ENCODE measurements at regions not wholly inside any gene's neighbourhood (a gene's known extent, or its start where the extent isn't known, plus 50 kb on each side); places are given as distances from the start of the nearest gene placed in this dataset.

DNA sequence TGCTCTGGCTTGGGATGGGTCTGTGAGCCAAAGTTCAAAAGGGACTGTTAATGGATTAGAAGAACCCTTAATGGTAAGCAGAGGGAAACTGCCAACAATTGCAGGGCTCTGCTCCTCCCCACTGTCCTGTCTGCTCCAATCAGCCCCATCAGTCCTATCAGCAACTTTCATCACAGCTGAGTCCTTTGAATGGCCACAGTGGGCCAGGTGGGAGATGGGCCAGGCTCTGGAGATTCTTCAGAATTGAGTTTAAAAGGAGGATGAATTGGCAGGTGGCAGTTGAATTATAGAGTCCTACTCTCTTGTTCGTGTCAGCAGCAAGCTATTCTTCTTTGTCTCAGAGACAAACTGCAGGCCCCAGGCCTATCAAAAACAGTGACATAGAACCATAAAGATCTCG is 573.9 kb downstream of the EPHA4 start:
- no peak for DNase-seq (ENCODE audit: low read depth in 1 of 2, low spot score in 1 of 2)

DNA sequence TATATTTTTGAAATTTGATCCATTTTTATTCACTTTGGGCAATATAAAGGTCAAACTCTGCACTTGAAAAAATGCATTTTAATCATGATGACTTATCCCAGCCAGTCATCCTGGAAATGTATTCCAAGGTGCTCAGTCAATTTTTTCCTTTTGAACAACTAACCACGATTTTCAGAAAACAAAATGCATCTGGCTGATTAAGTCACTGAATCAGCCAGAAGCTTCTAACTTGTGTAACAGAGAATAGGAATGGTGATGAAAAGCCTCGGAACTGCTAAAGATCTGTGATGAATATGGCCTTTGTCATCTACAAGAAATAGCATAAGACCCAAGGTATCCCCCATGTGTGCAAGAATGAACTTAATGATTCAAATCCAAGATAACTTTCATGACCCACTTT is 572.7 kb downstream of the EPHA4 start:
- DNase-seq (ENCODE audit: low read depth in 1 of 2, low spot score in 1 of 2): no peak

DNA sequence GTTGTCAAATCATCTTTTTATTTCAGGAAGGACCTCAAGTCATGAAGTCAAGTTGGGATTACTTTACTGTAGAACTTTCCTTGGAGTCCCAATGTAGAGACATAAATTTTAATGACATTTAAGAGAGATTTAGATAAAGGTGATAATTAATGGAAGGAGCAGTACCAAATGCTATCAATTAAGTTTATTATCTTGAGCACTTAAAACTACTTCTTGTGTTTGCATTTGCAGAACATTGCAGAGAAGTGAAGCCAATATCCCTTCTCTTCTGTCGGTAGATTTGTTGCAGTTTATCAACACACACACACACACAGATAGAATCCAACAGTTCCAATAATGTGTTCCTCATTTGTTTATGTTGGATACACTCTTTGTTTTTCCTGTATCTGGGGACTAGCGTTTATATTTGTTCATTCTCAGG is 570.7 kb downstream of the EPHA4 start:
- DNase-seq (ENCODE audit: low read depth in 1 of 2, low spot score in 1 of 2): no peak

DNA sequence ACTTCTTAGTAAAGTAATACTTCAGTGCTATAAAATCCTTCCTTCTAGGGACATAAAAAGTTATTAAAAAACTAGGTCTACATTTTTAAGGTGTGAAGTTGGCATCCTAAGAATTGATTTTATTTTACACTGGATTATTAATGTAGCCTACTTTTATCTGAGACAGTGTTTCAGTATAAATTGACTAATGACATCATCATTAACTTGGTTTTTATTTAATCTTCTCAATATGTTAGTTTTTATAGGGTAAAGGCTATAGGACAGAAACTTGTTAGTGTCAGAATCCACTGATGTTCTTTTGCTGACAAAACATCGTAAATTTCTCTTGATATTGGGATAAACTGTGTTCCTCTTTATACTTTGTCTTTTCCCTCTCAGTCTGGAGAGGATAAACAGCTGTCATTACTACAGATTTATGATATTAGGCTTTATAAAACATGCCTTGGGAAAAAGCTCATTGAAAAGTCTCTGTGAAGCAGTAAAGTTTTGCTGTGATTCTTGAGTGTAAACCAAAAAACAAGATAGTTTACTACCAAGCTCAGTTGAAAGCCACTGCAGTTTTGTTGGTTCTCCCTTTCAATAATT is 569.9 kb downstream of the EPHA4 start:
- DNase-seq (ENCODE audit: low read depth in 1 of 2, low spot score in 1 of 2): no peak

DNA sequence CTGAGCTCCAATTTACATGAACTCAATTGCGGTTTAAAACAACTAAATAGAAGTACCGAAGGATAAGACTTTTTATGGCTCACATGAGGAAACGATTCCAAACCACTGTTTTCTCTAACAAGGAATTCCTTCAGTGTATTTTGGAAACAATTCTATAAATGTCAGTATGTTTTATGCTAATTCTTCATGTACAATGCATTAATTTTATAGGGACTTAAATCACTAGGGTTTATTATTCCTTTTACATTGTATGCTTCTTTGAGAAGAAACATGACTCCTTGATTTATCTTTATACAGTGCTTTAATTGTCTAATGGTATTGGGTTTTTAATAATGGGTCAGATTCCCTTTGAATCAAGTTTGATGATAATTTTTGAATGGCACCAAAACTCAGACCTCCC is 566.8 kb downstream of the EPHA4 start:
- DNase-seq (ENCODE audit: low read depth in 1 of 2, low spot score in 1 of 2): no peak

DNA sequence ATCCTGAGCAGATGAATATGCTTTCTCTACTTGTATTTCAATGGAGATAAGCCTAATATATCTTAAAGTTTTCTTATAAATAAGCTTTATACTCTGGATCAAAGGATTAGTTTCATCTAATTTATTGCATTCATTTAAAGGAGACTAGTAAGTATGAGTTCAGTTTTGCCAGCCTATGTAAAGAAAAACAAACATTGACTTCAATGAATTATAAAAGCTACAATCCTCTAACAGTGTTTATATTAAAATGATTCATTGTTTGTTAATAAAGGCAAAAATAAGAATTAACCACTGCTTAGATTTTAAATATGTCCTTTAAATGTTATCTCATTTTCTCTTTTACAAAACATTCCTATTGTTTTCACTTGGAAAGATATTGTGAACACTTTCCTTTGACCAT is 566.0 kb downstream of the EPHA4 start:
- DNase-seq (ENCODE audit: low read depth in 1 of 2, low spot score in 1 of 2): no peak

DNA sequence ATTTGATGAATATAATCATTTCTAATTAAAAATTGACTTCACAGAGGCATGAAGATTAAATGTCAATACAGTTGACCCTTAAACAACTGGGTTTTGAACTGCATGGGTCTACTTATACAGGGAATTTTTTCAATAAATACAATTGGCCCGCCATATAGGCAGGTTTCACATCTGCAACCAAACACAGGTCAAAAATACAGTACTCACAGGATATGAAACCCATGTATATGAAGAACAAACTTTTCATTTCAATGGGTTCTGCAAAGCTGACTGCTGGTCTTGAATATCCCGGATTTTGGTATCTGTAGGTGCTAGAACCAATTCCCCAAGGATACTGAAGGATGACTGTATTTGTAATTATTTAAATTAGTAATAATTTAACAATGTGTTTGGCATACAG is 555.6 kb downstream of the EPHA4 start:
- no peak for DNase-seq (ENCODE audit: low read depth in 1 of 2, low spot score in 1 of 2)

DNA sequence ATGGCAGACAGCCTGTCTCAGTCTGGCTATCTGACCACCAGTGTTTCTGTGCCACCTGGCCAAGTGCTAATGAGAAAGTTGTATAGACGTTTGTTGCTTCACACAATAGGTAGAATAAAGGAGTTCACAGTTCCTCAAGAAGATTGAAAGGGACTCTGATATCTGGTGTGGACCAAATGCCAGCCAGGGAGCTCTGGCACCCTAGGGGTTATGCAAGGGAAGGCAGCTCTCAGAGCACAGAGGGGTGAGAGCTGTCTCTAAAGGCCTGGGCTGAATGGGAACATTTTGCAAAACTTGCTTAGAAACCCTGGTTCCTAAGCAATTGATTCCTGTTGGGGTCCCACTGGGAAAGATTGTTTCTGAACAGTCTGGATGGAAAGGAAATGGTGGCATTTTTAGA is 553.8 kb downstream of the EPHA4 start:
- no peak for DNase-seq (ENCODE audit: low read depth in 1 of 2, low spot score in 1 of 2)

DNA sequence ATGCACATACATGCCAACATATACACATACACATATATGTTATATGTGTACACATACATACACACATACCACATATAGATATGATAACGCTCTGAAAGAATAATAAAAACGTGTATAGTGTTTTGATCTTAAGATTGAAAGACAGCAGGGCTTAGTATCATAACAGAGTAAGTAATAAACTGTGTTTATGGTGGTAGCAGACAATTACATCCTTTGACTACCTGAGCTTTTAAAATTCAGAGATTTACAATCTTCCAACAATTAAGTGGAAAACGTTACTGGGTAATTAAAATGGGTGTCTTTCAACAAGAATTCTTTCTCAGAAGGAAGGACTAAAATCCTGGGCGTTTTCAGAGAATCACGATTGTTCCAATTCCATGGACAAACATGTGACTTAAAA is 552.4 kb downstream of the EPHA4 start:
- DNase-seq (ENCODE audit: low read depth in 1 of 2, low spot score in 1 of 2): no peak

DNA sequence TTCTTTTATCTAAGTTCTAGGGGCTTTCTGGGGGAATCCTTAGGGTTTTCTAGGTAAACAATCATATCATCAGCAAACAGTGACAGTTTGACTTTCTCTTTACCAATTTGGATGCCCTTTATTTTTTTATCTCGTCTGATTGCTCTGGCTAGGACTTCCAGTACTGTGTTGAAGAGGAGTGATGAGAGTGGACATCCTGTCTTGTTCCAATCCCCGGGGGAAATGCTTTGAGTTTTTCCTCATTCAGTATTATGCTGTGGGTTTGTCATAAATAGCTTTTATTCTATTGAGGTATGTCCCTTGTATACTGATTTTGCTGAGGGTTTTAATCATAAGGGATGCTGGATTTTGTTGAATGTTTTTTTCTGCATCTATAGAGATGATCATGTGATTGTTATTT is 549.5 kb downstream of the EPHA4 start:
- DNase-seq (ENCODE audit: low read depth in 1 of 2, low spot score in 1 of 2): no peak

DNA sequence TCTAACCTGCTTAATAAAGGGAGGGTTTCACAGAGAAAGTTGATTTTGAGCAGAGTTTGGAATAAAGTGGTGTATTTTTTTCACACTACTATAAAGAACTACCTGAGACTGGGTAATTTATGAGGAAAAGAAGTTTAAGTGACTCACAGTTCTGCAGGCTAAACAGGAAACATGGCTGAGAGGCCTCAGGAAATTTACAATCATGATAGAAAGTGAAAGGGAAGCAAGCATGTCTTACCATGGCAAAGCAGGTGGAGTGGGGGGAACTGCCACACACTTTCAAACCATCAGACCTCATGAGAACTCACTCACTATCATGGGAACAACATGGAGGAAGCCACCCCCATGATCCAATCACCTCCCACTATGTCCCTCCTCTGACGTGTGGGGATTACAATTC is 546.7 kb downstream of the EPHA4 start:
- no peak for DNase-seq (ENCODE audit: low read depth in 1 of 2, low spot score in 1 of 2)

DNA sequence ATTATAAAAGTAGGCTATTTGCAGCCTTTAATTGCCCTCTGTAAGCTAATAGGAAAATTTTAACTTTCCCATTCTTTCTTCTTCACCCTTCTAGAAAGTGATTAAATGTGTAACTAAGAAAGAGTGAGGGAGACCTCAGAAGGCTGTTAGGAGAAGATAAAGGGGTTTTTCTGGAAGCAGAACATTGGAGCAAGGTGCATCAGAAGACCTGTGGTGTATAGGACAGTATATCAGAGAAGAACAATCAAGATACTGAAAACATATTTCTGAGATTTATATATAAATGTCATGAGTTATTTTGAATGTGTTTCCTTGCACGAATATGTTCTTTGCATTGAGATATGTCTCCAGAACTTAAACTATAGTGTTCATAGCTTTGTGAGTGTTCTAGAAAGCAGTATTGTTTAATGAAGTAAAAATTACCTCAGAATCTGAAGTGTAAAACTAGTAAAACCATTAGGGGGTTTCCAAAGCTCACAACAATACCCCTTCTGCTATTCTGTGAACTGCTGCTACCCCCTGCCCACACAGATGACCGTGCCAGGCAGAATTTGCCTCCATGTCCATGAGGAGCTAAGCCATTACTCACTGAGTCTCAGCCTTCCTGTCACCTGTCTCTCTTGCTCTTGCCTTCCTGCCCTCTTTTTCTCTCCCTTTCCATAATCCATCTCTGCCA is 537.9 kb downstream of the EPHA4 start:
- no peak for DNase-seq (ENCODE audit: low read depth in 1 of 2, low spot score in 1 of 2)

DNA sequence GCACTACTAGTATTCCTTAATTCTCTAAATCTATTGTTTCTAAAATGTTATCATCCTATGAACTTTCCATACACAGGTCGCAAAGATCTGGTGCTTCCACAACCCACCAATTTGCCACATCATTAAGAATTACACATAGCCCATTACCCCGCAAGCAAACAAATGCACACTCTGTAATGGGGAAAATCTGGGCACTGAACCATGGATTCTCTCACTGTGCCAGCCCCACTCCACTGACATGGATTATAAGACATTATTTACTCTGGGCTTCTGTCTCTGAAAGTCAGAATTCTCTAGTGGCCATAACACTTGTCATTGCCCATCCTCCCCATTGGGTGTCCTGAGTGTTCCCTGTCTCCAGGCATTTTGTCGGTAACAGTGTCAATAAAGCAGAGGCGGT is 537.1 kb downstream of the EPHA4 start:
- no peak for DNase-seq (ENCODE audit: low read depth in 1 of 2, low spot score in 1 of 2)

DNA sequence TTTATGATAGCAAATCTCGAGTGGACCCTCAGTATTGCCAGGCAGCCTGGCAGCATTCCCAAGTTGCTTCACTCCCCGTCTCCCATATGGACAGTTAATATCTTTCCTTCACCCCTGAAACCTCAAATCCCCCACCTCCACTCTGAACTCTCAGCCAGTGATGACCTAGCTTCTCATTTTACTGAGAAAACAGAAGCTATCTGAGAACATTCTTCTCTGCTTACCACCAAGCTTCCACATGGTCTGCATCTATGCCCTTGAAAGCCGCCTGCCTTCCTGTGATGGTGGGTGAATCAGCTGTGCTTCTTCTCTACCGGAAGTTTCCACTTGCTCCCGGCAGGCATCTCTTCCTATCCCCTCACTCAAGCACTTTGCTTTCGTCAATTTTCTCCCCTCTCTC is 529.2 kb downstream of the EPHA4 start:
- no peak for DNase-seq (ENCODE audit: low read depth in 1 of 2, low spot score in 1 of 2)

DNA sequence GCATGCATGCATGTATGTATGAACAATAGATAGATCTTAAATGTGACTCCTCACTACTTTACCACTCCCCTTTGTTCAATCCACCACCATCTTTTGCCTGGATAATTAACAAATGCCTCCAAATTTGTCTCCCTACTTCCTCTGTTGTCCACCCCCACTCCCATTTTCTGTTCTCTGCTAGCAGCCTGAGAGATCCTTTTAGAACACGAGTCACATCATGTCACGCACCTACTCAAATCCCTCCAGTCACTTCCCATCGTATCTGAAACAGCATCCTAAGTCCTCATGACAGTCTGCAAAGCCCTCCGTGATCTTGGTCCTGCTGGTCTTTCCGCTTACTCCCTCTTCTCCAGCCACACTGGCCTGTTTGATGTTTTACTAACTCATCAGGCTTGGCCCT is 527.3 kb downstream of the EPHA4 start:
- DNase-seq (ENCODE audit: low read depth in 1 of 2, low spot score in 1 of 2): no peak

DNA sequence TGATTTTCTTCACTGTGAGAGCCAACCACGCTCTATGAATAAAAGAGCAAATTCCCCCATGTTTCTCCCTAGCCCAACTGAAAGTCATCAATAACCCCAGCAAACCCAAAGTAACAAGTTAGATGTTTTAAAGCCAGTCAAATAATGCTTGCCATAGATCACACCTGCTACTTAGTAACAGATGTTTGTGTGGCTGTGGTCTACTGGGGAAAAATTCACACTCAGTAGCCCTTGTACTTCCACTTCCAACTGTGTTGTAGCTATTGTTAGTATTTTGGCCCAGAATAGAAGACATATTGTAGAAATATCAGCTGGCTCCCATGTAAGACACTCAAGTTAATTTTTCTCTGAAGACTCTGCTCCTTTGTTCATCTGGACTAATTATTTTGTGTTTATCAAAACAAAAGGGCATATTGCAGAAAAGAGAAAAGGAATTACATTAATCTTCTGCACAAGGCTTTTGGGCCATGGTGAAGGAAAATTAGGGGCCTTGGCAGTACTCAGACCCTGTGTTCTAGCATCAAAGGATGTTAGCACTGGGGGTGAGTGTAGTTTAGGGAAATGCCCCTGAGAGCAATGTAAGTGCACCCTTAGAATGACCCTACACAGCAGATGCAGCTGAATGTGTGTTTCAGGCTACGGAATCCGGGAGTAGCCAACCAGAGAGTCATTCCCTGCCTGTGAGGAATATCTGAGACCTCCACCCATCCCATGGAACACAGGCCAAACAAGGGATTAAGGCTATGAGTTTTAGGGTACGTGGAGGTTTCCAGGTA is 521.9 kb downstream of the EPHA4 start:
- DNase-seq (ENCODE audit: low read depth in 1 of 2, low spot score in 1 of 2): no peak

DNA sequence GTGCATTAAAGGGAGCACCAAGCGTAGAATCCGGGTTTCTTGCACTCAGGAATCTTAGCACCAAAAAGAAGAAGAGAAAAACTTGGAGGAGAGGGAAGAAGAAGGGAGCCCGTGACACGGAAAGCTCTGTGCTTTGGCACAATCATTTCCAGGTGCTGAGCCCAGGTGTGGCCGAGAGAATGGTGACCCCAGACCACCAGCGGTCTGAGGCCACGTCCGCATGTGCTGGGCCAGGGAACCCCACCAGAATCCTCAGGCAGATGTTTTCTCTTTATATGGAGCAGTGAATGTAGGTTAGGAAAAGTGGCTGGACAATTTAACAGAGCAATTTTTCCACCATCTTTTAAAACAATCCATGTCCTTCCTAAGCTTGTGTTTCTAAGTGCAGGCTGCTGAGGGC is 520.9 kb downstream of the EPHA4 start:
- DNase-seq (ENCODE audit: low read depth in 1 of 2, low spot score in 1 of 2): no peak

DNA sequence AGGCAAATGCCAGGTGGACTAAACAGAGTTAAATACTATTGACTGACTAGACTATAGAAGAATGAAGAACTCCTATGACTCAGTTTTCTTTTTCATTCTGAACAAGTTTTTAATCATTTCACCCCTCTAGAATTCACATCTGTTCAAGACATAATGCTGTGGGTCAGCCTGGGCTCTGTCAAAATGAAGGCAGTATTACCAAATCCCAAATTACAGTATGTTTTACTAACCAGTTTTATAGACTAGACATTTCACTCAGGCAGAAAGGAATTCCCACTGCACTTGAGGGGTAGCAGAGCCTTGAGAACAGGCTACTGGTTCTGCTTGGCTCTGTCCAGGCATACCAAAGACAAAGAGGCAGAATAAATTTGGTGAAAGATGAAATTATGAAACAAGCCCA is 511.7 kb downstream of the EPHA4 start:
- DNase-seq (ENCODE audit: low read depth in 1 of 2, low spot score in 1 of 2): no peak

DNA sequence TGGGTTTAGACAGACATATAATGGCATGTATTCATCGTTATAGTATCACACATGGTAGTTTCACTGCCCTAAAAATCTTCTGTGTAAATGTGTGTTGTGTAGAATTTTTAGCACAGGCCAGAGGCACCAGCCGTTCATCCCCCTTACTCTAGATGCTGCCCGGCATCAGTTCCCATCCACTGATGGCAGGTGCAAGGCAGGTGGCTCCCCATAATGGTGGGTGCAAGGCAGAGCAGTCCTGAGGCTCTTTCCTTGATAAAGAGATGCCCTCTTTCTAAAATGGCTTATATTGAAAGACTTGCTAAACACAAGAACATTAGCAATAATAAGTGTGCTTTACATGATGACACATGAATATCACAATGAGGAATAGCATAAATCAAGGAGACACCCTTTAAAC is 508.5 kb downstream of the EPHA4 start:
- DNase-seq (ENCODE audit: low read depth in 1 of 2, low spot score in 1 of 2): no peak

DNA sequence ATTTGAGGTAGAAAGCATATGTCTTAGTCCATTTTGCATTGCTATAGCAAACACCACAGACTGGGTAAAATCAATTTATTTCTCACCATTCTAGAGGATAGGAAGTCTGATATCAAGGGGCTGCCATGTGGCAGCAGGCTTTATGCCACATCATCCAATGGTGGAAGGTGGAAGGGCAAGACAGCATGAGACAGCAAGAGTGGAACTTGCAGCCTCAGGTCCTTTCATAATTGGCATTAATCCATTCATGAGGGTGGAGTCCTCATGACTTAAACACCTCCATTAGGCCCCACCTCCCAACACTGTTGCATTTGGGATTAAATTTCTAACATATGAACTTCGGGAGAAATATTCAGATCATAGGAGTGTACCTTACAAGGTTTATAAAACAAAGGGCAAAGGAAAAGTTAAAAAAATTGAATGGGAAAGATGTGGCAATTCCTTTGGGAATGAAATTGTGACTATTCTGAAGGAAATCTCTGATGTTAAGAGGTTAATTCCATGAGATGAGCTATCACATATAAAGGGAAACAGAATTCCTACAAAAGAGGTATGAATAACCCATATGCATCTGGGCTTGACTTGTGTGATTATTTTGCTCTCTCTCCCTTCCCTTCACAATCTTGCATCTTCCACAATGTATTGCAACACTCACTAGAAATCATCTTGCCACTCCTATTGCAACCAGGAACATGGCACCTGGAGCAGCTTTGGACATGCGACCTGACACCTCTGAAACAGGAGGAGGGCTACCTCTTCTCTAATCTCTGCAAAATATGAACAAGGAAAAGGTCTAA is 507.8 kb downstream of the EPHA4 start:
- DNase-seq (ENCODE audit: low read depth in 1 of 2, low spot score in 1 of 2): no peak

DNA sequence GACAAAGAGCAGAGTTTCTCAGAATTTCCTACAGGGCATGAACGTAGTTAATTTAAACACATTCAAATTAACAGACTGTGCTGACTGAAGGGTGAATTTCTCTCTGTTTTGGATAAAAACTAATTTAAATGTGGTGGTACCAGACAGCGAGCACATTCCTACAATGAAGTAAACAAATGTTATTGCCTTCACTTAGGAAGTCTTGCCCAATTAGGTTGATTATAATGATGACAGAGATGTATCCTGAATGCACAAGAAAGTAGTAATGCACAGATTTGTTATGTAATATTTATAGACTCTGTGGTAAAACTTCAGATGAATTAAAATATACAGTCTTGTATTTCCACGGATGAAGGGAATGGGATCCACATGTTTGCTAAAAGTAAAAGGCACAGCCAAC is 507.2 kb downstream of the EPHA4 start:
- no peak for DNase-seq (ENCODE audit: low read depth in 1 of 2, low spot score in 1 of 2)

DNA sequence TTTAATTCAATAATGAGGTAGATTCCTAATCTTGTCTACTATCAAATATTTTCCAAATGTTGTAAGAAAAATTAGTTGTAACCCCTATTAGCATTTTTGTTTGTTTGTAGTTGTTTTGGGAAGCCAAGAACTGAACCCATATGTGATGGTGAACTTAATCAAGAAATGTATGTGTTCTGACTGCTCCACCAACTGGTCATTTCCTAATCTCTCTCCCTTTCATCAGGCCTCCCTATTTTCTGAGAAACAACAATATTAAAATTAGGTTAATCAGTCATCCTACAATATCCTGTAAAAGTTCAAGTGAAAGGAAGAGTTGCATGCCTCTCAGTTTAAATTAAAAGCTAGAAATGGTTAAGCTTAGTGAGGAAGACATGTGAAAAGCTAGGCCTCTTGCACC is 504.0 kb downstream of the EPHA4 start:
- no peak for DNase-seq (ENCODE audit: low read depth in 1 of 2, low spot score in 1 of 2)

All from activated CD4-positive, alpha-beta T cell treated with anti-CD3 and anti-CD28 coated beads, Interleukin-2, amount 50 U/mL, for 24 hours (primary cell).